HG03039 (cell line): ENCODE measurements at regions not wholly inside any gene's neighbourhood (a gene's known extent, or its start where the extent isn't known, plus 50 kb on each side); places are given as distances from the start of the nearest gene placed in this dataset.

Source experiments
- ATAC-seq: cut with Tn5 transposase; IDR thresholded peaks from one replicate; pipeline ENCODE4 v1.9.1; 2021; ENCODE audit warnings: mild to moderate bottlenecking, moderate library complexity; ENCODE audit not compliant: unreplicated experiment

GRCh38 chr5:23253621-23254198, 253.7 kb upstream of the PRDM9 start:
- ATAC-seq = no peak

- no peak for ATAC-seq
Observed at GRCh38 chr5:23242891-23243290, 264.5 kb upstream of the PRDM9 start.

GRCh38 chr5:23235246-23235645, 272.2 kb upstream of the PRDM9 start:
- ATAC-seq = no peak

- ATAC-seq = no peak
Observed at GRCh38 chr5:23234197-23234596, 273.2 kb upstream of the PRDM9 start.

- no peak for ATAC-seq
Observed at GRCh38 chr5:23223846-23224245, 283.6 kb upstream of the PRDM9 start.

GRCh38 chr5:23221831-23222230, 285.6 kb upstream of the PRDM9 start:
- no peak for ATAC-seq

- no peak for ATAC-seq
Observed at GRCh38 chr5:23217159-23217558, 290.2 kb upstream of the PRDM9 start.

- ATAC-seq = no peak
Observed at GRCh38 chr5:23216345-23216744, 291.1 kb upstream of the PRDM9 start.

- peak; percentile 78 for ATAC-seq
Observed at GRCh38 chr5:23208959-23209431, 298.4 kb upstream of the PRDM9 start.

GRCh38 chr5:23204111-23204510, 303.3 kb upstream of the PRDM9 start:
- no peak for ATAC-seq

- ATAC-seq = no peak
Observed at GRCh38 chr5:23169660-23170416, 316.7 kb upstream of the CDH12 start.

GRCh38 chr5:23164971-23165370, 311.8 kb upstream of the CDH12 start:
- no peak for ATAC-seq

GRCh38 chr5:23158179-23158578, 305.0 kb upstream of the CDH12 start:
- ATAC-seq = no peak

- ATAC-seq = no peak
Observed at GRCh38 chr5:23157716-23158115, 304.6 kb upstream of the CDH12 start.

GRCh38 chr5:23157169-23157568, 304.0 kb upstream of the CDH12 start:
- ATAC-seq = no peak

GRCh38 chr5:23147625-23148024, 294.5 kb upstream of the CDH12 start:
- ATAC-seq = no peak

- no peak for ATAC-seq
Observed at GRCh38 chr5:23146183-23146582, 293.0 kb upstream of the CDH12 start.

- no peak for ATAC-seq
Observed at GRCh38 chr5:23139338-23140171, 286.4 kb upstream of the CDH12 start.

GRCh38 chr5:23136958-23137357, 283.8 kb upstream of the CDH12 start:
- no peak for ATAC-seq

- ATAC-seq = no peak
Observed at GRCh38 chr5:23132231-23132630, 279.1 kb upstream of the CDH12 start.

- no peak for ATAC-seq
Observed at GRCh38 chr5:23112237-23112636, 259.1 kb upstream of the CDH12 start.

- ATAC-seq = no peak
Observed at GRCh38 chr5:23105021-23105420, 251.9 kb upstream of the CDH12 start.
